H7 (cell line): ENCODE measurements at regions not wholly inside any gene's neighbourhood (a gene's known extent, or its start where the extent isn't known, plus 50 kb on each side); places are given as distances from the start of the nearest gene placed in this dataset.

Source experiments
- DNase-seq: peaks from one replicate; pipeline ENCODE4 v3.0.0; 2012
- H3K27me3 ChIP-seq: 2 replicates; pipeline ENCODE4 v1.6.0; 2011; ENCODE audit warnings: mild to moderate bottlenecking, low read length; ENCODE audit not compliant: control insufficient read depth, insufficient read depth
- H3K36me3 ChIP-seq: replicated peaks from 2 replicates; pipeline ENCODE4 v1.5.1; 2011; ENCODE audit warnings: low read length; ENCODE audit not compliant: control insufficient read depth, insufficient read depth
- H3K4me3 ChIP-seq: 2 replicates; pipeline ENCODE4 v1.5.1; 2011; ENCODE audit warnings: low read depth, mild to moderate bottlenecking, control low read depth, low read length, moderate library complexity; ENCODE audit not compliant: insufficient read depth

GRCh38 chr11:30128269-30128932 lies 102.4 kb upstream of the FSHB start:
- peak; percentile 15 for DNase-seq
- Histone ChIP-seq H3K27me3 (no peaks in the 10 kb centered on the region), H3K4me3 (no peak overlapping the region), H3K36me3 (no peaks in the 10 kb centered on the region)

- DNase-seq = no peak
- Histone ChIP-seq H3K27me3 (no peaks in the 10 kb centered on the region), H3K4me3 (no peak overlapping the region)
Measured at GRCh38 chr11:30131535-30131934, 99.3 kb upstream of the FSHB start.

GRCh38 chr11:30133281-30133680 lies 97.5 kb upstream of the FSHB start:
- Histone ChIP-seq H3K36me3 (no peaks in the 10 kb centered on the region), H3K4me3 (no peak overlapping the region), H3K27me3 (no peaks in the 10 kb centered on the region)
- DNase-seq = no peak

More at GRCh38 chr11:30131535-30131934, 99.3 kb upstream of the FSHB start:
- no peaks in the 10 kb centered on the region for H3K36me3 ChIP-seq

- no peaks in the 10 kb centered on the region for H3K27me3 ChIP-seq
- DNase-seq = peak; percentile 12
- H3K4me3 ChIP-seq = no peak overlapping the region
- H3K36me3 ChIP-seq = no peaks in the 10 kb centered on the region
Measured at GRCh38 chr11:30143098-30143705, 87.6 kb upstream of the FSHB start.

GRCh38 chr11:30147293-30147692 lies 83.5 kb upstream of the FSHB start:
- Histone ChIP-seq H3K4me3 (no peak overlapping the region), H3K27me3 (no peaks in the 10 kb centered on the region), H3K36me3 (no peaks in the 10 kb centered on the region)
- DNase-seq = no peak

DNA sequence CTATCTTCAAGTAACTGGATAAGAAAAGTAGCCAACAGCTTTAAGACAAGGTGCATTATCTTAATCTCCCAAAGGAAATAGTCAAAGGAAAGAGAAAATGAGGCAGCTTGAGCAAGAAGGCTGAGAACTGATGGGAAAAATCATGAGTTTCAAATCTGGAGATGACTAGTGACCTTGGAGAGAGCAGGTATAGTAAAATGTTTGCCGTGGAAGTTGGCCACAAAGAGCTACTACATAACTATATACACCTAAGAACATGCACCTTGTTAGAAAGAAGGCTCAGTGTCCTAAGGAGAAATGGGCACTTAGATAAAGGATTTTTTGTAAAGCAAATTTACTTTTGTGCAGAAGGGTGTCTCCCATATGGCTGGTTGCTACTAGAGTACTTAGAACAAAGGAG lies 80.8 kb upstream of the FSHB start:
- H3K4me3 ChIP-seq = no peak overlapping the region
- no peaks in the 10 kb centered on the region for H3K36me3 ChIP-seq
- H3K27me3 ChIP-seq = no peaks in the 10 kb centered on the region
- DNase-seq = no peak

DNA sequence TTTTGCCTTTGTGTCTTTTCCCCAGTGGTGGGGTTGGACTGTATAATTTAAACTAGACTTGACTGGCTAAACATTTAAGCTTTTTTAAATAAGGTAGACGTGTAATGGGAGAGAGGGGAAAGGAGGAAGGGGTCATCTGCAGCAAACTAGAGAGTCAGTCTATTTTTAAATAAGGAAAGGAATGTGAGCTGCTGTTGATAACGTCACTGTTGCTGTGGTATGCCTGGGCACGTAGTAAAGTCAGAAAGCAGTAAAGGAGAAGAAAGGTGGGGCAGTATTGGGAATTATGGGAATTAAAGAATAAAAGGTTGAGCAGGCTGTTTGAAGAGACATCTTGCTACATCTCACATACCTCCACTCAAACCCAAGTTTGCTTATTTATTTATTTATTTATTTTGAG lies 80.4 kb upstream of the FSHB start:
- no peak for DNase-seq
- Histone ChIP-seq H3K4me3 (no peak overlapping the region), H3K36me3 (no peaks in the 10 kb centered on the region), H3K27me3 (no peaks in the 10 kb centered on the region)

DNA sequence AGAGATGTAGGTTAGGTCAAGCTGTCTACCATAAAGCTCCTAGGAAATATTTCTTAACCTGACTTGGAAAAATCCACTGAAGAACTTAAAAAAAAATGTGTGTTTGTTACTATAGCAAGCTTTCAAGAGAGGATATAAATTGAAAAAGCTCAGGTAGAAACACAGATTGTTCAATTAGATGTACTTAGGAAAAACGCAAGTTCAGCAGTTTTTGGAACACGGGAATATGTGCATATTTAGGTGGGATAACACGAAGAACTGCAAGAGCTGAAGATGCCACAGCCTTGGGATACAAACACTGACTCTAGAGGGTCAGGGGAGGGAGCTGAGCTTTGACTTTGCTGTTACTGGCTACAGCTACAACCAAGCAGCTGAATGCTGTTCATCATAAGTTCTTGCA lies 77.8 kb upstream of the FSHB start:
- no peaks in the 10 kb centered on the region for H3K27me3 ChIP-seq
- H3K36me3 ChIP-seq = no peaks in the 10 kb centered on the region
- DNase-seq = no peak
- H3K4me3 ChIP-seq = no peak overlapping the region

- Histone ChIP-seq H3K4me3 (no peak overlapping the region), H3K27me3 (no peaks in the 10 kb centered on the region), H3K36me3 (no peaks in the 10 kb centered on the region)
- DNase-seq = no peak
Measured at GRCh38 chr11:30155428-30155827, 75.4 kb upstream of the FSHB start.

DNA sequence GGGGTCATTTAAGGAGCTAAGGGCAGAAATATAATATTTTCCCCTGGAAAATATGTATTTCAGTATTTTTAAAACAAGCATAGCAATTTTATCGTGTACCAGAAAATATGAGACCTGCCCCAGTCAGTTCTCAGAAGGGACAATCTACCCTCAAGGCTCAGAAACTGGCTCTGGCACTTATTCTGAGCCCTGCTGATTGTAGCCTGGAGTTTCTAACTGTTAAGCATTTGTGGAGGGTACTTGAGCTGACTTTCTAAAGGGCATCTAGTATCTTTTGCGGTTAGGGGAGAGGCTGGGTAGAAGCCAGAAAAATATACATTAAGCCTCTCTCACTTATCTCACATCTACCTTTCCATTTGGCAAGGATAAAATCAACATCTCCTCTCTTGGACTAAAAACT lies 71.3 kb upstream of the FSHB start:
- DNase-seq = no peak
- H3K36me3 ChIP-seq = no peaks in the 10 kb centered on the region
- no peak overlapping the region for H3K4me3 ChIP-seq
- no peaks in the 10 kb centered on the region for H3K27me3 ChIP-seq

DNA sequence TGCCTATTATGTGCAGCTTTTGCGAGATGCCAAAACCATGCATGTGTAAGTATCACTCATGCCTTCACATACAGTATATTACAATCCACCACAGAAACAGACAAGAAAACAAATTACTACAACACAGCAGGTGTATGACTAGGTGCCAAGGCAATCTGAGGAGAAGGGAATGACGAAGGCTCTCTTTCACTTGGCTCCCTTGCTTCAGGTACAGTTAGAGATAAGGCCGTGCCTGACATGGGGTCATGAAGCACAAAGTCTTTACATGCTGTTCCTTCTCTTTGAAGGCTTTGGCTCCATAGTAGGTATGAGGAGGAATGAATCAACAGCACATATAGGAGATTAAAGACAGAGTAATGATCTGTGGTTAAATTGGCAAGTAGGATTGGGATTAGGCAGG lies 65.2 kb upstream of the FSHB start:
- no peak for DNase-seq
- no peak overlapping the region for H3K4me3 ChIP-seq

DNA sequence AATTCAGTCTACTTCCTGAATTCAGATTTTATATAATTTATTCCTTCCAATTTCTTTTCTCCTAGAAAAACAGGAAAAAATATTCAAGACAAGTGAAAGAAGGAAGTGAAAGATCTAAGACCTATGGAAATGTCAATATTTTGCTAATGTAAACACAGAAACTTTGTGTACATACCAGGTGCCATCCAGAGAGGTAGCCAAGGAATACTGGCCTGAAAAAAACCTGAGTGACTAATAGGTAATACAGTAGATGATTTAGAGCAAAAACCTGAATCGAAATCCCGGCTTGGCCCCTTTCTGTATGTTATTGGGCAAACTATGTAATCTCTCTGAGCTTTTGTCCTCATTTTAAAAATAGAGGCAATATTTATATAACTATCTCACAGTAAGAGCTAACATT lies 59.2 kb upstream of the FSHB start:
- no peak for DNase-seq
- H3K27me3 ChIP-seq = no peaks in the 10 kb centered on the region

More for the DNA sequence above, 65.2 kb upstream of the FSHB start:
- Histone ChIP-seq H3K36me3 (no peaks in the 10 kb centered on the region), H3K27me3 (no peaks in the 10 kb centered on the region)

DNA sequence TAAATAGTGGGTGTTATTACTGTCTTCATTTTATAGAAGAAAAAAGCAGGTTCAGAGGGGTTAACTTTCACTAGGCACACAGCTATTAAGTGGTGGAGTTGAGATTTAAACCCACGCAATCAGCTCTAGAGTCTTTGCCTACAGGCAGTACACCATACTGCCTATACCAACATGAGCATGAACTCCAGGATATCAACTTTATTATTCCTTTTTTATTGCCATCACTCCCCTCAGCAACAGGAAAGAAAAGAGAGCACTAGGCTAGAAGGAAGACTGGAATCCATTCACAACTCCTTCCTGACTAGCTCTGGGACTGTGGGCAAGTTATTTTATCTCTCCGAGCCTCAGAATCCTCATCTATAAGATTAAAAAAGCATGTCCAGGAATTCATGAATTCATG lies 58.7 kb upstream of the FSHB start:
- Histone ChIP-seq H3K4me3 (no peak overlapping the region), H3K27me3 (no peaks in the 10 kb centered on the region)

More for the DNA sequence above, 59.2 kb upstream of the FSHB start:
- no peaks in the 10 kb centered on the region for H3K36me3 ChIP-seq
- no peak overlapping the region for H3K4me3 ChIP-seq

DNA sequence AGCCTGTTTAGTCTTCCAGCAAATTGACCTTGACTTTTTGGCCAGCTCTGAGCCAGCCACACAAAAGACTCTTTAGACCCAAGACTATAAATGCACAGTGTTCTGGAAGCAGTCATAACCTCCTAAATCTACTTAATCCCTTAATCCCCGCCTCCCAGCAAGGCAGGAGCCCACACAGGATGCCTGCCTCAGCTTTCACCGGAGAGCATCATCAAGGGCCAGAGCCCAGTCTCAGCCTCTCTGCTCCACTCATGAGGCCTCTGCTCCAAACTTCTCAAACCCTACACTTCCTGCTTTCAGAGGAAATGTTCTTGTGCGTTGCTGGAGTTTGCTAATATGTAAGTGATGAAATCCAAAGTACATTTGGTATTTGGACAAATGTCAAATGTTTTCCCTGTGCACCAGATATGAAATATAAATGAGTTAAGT lies 57.9 kb upstream of the FSHB start:
- H3K4me3 ChIP-seq = no peak overlapping the region
- no peaks in the 10 kb centered on the region for H3K36me3 ChIP-seq
- peak; percentile 2 for DNase-seq
- no peaks in the 10 kb centered on the region for H3K27me3 ChIP-seq

More for the DNA sequence above, 58.7 kb upstream of the FSHB start:
- H3K36me3 ChIP-seq = no peaks in the 10 kb centered on the region
- no peak for DNase-seq

- no peaks in the 10 kb centered on the region for H3K27me3 ChIP-seq
- no peak for DNase-seq
- no peaks in the 10 kb centered on the region for H3K36me3 ChIP-seq
- no peak overlapping the region for H3K4me3 ChIP-seq
Measured at GRCh38 chr11:30174265-30175020, 56.4 kb upstream of the FSHB start.
